NCI-H446 treated with DMSO at 0.1 percent for 48 hours (cell line): ENCODE measurements at regions not wholly inside any gene's neighbourhood (a gene's known extent, or its start where the extent isn't known, plus 50 kb on each side); places are given as distances from the start of the nearest gene placed in this dataset.
A peak's percentile ranks its signal among the peaks of the same experiment; 100 is the strongest.

Experiments
- DNase-seq: peaks from one replicate; lab custom pipeline; 2025; lab: John Stamatoyannopoulos, UW

DNA sequence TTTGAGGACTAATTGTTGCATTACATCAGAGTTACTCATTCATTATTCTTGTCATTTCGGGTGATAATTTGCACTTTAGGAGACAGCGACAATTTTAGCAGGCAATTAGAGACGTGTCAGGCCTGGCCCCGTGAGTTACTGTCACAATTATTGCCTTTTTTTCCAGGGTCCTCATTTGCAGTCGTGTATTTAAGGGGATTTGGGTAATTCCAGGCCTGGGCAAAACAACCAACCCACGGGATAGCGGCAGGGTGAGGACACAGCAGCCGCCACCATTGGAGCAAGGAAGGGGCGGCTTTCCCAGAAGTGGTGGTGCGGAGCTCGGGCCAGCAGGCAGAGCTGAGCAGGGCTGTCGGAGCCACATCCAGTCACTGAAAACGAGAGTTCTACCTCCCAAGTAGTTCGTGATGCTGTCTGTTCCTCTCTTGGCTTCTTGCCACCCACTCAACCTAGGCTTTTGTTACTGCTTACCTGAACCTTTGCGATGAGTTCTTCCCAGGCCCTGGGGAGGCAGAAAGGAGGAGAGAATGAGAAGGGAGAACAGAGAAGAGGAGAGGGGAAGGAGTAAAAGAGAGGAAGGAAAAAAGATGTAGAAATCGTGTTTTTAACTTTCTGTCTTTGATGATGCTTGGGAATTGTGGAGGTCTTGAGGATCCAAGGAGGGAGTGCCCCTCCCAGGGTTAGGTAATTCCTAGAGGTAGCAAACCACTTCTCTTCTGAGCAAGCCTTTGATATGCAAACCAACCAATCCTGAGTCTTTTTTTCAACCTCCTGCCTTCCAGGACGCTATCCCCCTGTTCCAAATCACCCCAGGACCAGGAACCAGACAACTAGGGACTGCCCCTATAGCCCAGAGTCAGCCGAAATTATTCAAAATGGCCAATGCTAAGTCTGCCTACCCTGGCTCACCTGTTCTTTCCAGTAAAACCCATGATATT lies 236.1 kb downstream of the MIAT start:
- DNase-seq: no peak

GRCh38 chr22:26894362-26894761 lies 237.0 kb downstream of the MIAT start:
- no peak for DNase-seq

DNA sequence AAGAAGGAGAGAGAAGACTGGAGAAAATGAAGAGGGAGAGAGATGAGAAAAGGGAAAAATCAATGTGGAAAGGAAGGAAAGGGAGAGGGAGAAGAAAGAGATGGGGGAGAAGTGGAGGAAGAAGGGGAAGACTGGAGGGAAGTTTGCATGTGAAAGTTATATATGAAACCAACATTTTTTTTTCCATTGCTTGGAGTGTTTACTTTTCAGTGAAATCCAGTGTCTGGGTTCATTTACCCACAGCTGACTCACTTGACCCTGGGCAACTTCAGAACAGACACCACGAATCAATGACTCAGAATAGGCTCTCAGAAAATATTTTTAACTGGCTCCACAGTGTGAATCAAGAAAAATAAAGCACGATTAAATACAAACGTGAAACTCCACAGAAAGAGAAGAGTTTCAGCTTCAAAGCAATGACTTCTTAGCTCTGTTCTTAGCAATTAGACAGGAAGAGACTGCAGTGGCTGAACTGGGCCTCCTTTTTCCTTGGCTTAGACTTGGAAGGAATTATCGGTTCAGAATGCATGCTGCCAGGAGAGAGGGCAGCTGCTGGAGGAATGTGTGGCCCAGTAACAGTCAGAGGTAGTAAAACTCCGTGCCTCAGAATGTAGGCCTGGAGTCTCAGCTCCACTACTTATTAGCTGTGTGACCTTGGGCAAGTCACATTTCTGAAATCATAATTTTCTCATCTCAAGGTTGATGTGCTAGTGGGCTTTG lies 237.5 kb downstream of the MIAT start:
- DNase-seq: peak; percentile 9

- no peak for DNase-seq
Observed at GRCh38 chr22:26897384-26897783, 240.0 kb downstream of the MIAT start.

DNA sequence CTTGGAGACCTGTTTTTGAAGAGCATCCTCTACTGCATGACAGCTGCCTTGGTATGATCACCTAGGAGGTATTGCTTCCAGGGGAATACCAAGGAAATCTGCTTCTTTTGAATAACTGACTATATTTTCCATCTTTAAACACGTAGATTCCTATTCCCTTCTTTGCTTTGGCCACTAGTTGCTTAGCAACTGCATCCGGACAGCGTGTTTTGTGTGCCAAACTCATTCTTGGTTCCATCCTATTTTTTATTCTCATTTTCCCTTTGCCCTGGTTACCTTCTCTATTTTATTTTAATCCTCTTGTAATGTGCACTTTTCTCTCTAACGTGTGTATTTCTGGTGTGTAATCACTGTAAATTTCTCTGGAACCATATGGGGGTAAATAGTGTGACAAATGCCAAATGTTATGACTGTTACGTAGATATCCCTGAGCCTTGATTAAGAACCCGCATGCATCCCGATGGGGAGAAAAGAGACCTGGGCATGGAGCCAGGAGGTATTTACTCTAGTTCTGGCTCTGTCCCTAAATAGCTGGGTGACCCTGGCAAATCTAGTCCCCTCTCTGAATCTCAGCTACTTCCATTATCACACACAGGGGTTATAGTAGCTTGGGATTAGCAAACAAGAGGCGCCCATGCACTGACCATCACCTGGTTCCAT lies 241.7 kb downstream of the MIAT start:
- peak; percentile 50 for DNase-seq

DNA sequence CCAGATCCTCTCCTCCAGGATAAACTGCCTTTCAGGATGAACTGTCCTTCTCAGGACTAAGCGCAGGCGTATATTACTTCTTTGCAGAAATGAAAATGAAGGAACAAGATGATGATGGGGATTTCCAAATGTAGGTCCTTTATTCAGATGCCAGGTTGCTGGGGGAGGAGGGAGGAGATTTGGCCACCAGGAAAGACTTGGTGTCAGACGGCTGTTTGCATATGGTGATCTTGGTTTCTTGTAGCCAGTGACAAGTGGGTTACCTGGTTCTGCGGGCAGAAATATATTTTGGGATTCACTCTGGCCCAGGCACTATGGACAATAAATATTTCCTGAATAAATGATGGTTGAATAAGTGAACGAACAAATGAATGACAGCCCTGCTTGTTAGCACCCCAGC lies 243.4 kb downstream of the MIAT start:
- DNase-seq: no peak

- no peak for DNase-seq
Observed at GRCh38 chr22:26901198-26901816, 243.9 kb downstream of the MIAT start.

DNA sequence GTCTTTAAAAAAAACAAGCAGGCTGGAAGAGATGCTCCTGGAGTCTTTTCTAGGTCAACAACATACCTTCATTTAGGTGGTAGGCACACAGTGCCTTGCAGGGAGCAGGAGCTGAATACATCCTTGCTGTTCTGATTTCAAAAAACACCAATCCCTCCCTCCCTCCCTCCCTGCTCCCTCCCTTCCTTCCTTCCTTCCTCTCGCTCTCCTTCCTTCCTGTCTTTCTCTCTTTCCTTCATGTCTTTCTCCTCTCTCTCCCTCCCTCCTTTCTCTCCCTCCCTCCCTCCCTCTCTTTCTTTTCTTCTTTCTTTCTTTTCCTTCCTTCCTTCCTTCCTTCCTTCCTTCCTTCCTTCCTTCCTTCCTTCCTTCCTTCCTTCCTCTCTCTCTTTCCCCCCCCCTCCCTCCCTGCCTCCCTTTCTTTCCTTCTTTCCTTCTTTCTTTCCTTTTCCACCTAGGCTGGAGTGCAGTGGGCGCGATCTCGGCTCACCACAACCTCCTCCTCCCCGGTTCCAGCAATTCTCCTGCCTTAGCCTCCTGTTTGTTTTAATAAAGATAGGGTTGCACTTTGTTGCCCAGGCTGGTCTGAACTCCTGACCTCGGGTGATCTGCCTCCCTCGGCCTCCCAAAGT lies 245.1 kb downstream of the MIAT start:
- DNase-seq: no peak

DNA sequence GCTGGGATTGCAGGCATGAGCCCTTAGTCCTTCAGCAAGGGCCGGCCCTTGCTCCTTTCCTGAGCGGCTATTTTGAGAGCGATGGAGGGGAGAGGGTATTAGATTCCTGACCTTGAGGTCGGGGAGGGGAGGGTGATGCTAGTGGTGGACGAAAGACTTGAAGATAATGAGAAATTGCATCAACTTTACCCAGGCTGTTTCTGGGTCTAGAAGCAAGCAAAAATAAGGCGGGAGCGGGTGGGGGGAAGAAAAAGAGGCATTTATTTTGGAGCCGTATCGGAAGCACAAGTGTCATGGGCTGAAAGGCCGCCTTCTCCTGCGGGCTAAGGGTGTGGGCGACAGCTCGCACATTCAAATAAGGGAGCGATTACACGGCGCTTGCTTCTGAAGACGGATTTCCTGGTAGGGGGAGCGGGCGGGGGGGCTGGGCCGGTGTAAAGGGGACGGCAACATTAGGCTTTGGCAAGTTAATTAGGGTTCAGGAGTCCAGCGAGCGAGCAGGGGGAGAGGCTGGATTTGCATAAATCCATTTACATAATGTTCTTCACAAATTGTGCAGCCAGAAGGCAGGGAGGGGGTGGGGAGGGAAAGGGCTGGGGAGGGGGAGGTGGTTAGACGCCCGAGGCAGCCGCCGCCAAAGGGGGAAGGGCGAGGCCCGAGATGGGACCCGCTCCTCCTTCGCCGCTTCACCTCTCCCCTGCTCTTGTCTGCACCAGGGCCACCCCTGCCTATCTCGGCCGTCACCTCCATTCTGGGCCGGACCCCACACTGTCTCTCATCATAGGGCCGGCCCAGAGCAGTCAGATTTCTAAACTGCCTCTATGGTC lies 245.9 kb downstream of the MIAT start:
- DNase-seq: no peak

- DNase-seq: no peak
Observed at GRCh38 chr22:26904483-26904882, 247.1 kb downstream of the MIAT start.

GRCh38 chr22:26905076-26905475 lies 247.7 kb downstream of the MIAT start:
- DNase-seq: no peak

- no peak for DNase-seq
Observed at GRCh38 chr22:26905640-26906039, 248.3 kb downstream of the MIAT start.

DNA sequence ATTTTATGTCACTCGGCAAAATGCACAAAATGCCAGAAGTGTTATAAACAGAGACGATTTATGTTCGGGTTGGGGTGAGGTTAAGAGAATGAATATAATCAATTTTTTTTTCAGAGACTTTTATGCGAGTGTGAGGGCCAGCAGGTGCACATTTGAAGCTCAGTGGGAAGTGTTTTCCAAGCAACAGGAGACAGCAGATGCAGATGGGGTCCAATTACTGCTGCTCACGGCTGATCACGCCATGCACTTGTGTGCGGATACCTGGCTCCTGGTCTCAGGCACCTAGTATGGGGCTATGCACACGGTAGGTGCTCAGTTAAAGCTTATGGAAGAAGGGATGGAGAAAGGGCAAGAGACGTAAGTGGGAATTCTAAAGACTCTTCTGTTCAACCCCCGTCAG lies 249.1 kb downstream of the MIAT start:
- no peak for DNase-seq

DNA sequence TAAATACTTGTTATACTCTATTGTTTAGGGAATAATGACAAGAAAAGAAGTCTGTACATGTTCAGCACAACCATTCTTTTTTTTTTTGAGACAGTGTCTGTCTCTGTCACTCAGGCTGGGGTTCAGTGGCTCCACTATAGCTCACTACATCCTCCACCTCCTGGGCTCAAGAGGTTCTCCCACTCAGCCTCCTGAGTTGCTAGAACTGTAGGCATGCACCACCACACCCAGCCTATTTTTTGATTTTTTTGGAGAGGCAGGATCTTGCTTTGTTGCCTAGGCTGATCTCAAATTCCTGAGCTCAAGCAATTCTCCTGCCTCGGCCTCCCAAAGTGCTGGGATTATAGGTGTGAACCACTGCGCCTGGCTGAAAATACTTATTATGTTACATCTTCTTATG lies 250.0 kb downstream of the MIAT start:
- DNase-seq: no peak

GRCh38 chr22:26910845-26911244 lies 253.5 kb downstream of the MIAT start:
- DNase-seq: no peak

DNA sequence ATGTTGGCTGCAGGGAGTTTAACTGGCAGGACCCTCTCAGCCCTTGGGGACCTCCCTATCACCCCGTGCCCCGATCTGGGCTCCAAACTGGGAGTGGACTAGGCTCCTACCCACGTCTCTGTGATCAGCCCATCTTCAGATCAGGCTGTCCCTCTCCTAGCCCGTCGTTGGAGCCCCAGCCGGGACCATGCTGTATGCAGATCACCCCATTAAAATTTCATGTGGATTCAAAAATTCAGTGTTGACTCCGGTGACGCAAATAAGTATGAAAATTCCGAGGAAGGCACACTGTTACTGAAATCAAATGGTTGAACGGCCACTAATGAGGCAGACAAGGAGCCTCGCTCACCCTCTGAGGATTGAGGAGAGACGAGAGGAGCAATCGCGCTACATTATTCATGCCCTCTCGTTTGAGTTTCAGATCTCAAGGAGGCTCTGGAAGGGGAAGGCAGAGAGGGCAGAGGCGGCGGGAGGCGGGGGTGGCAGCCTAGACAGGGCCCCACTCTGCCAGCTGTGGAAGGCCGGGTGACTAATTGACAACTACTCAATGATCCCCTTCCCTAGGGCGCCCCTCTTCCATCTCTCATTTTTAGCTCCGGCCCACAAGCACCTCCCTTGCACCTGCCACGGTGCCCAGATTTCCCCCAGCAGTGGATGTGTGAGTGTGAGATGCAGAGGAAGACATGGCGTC lies 255.4 kb downstream of the MIAT start:
- no peak for DNase-seq

- no peak for DNase-seq
Observed at GRCh38 chr22:26914519-26915185, 257.3 kb downstream of the MIAT start.

- no peak for DNase-seq
Observed at GRCh38 chr22:26916236-26916635, 258.8 kb downstream of the MIAT start.

DNA sequence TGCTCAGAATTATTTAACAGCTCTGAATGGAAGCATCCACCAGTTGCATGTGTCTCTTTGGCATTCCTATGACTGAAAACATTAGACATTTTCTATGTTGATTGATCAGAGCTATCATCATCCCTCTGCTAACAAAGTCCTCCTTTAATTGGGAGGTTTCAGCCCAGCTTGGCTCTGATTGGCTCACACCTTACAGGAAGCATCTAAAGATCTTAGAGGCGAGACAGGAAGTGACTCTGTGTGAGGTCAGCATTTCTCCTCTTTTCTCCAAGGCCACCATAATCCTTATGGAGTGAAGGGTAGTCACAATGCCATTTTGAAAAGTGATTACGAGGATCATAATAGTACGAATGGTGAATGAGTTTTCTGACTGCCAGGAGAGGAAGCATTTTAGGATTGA lies 260.8 kb downstream of the MIAT start:
- DNase-seq: no peak

DNA sequence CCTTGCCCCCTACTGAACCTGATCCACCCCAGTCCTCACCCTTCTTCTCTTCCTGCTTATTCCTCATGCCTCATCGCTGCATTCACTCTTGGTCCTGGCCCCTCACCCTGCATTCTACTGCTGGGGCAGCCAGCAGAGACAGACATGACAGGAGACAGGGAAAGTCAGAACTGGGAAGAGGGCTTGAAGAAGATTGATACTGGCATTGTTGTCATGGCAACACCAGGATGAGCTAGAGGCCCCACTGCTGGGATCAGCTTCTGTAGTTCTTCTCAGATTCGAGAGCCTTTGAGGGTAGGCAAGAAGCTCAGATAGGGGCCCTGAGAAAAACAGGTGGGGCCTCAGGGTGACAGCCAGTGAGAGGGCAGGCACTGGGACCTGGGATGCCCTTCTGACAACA lies 264.3 kb downstream of the MIAT start:
- DNase-seq: no peak
